Spleen (tissue), 11 donors: ENCODE measurements at regions not wholly inside any gene's neighbourhood (a gene's known extent, or its start where the extent isn't known, plus 50 kb on each side); places are given as distances from the start of the nearest gene placed in this dataset.

Source experiments
- DNase-seq: peaks from one replicate; pipeline ENCODE4 v3.0.0-alpha.2; 2020
- H3K27ac ChIP-seq, 8 donors: fragments of 200-600 bp; sonication (generic) in 7 of 8; 1 replicate in 4 of 8; 2 replicates in 4 of 8; pipeline versions ENCODE4 v1.5.0 to v1.8.0; 2016 to 2021; ENCODE audit warnings: inconsistent platforms in 4 of 8, mild to moderate bottlenecking in 4 of 8, moderate library complexity in 1 of 8
- H3K27me3 ChIP-seq, 7 donors: fragments of 200-600 bp; sonication (generic) in 6 of 7; replicated peaks in 1 of 7; 1 replicate in 4 of 7; 2 replicates in 3 of 7; pipeline versions ENCODE4 v1.5.0 to v1.8.0; 2016 to 2021; ENCODE audit warnings: inconsistent platforms in 3 of 7, mild to moderate bottlenecking in 1 of 7
- H3K36me3 ChIP-seq, 6 donors: fragments of 200-600 bp; sonication (generic) in 5 of 6; 1 replicate in 4 of 6; 2 replicates in 2 of 6; pipeline versions ENCODE4 v1.5.0 to v1.8.0; 2016 to 2021; ENCODE audit warnings: inconsistent platforms in 2 of 6
- H3K4me1 ChIP-seq, 6 donors: fragments of 200-600 bp; sonication (generic) in 5 of 6; 1 replicate in 3 of 6; 2 replicates in 3 of 6; pipeline versions ENCODE4 v1.5.0 to v1.8.0; 2016 to 2021; ENCODE audit warnings: inconsistent platforms in 3 of 6
- H3K4me3 ChIP-seq, 8 donors: fragments of 200-600 bp; sonication (generic) in 7 of 8; 1 replicate in 4 of 8; 2 replicates in 4 of 8; pipeline versions ENCODE4 v1.5.0 to v1.8.0; 2016 to 2021; ENCODE audit warnings: inconsistent platforms in 4 of 8, mild to moderate bottlenecking in 4 of 8, moderate library complexity in 2 of 8
- H3K9me3 ChIP-seq, 8 donors: fragments of 200-600 bp; sonication (generic) in 7 of 8; 1 replicate in 4 of 8; 2 replicates in 4 of 8; pipeline versions ENCODE4 v1.5.0 to v1.8.0; 2016 to 2021; ENCODE audit warnings: inconsistent platforms in 4 of 8
- POLR2A ChIP-seq, 3 donors: fragments of 450-650 bp; IDR thresholded peaks; one replicate each; pipeline ENCODE4 v1.5.1; 2017; ENCODE audit warnings: antibody characterized with exemption in 3 of 3, mild to moderate bottlenecking in 1 of 3
- POLR2AphosphoS5 ChIP-seq, 3 donors: sonication (generic); formaldehyde crosslinking; IDR thresholded peaks; one replicate each; pipeline ENCODE4 v1.5.1; 2017; ENCODE audit warnings: antibody characterized with exemption in 3 of 3
- WGBS, 5 donors: extraction: QIAGEN DNeasy Blood & Tissue Kit in 3 of 5; methylation state at CpG; one replicate each; pipeline versions ENCODE4 v1.1.5 to v1.1.7; 2013 to 2018; 5-methylcytosine and 5-hydroxymethylcytosine counted together
- intact Hi-C: fragments of 100-400 bp; cut with DNase I; formaldehyde crosslinking; loops from one replicate; pipeline ENCODE4 v1.15.0; 2023; ENCODE audit warnings: low total_unique reads
- TF ChIP-seq, protein P1 (sequence below), 11 experiments: fragments of 200-600 bp in 7 of 11; fragments of 450-650 bp in 4 of 11; sonication (generic) in 4 of 11; IDR thresholded peaks in 8 of 11; conservative IDR thresholded peaks in 3 of 11; 1 replicate in 7 of 11; 2 replicates in 4 of 11; pipeline versions ENCODE4 v1.4.0 to v1.8.0; 2016 to 2021; ENCODE audit warnings: antibody characterized with exemption in 11 of 11, inconsistent platforms in 4 of 11, mild to moderate bottlenecking in 1 of 11
- donor health status: healthy with polysubstance abuse.
- donor health status: DM: no; HTN: no; CAD: no; lungs with moderate emphysema.
- donor health status: DM: no; HTN: no; CAD: no.
- donor health status: Bipolar disorder and iron deficiency.
- donor health status: healthy.
- donor health status: DM: no; HTN: no; CAD: no.
- donor health status: DM: yes; HTN: yes; CAD: no.

DNA sequence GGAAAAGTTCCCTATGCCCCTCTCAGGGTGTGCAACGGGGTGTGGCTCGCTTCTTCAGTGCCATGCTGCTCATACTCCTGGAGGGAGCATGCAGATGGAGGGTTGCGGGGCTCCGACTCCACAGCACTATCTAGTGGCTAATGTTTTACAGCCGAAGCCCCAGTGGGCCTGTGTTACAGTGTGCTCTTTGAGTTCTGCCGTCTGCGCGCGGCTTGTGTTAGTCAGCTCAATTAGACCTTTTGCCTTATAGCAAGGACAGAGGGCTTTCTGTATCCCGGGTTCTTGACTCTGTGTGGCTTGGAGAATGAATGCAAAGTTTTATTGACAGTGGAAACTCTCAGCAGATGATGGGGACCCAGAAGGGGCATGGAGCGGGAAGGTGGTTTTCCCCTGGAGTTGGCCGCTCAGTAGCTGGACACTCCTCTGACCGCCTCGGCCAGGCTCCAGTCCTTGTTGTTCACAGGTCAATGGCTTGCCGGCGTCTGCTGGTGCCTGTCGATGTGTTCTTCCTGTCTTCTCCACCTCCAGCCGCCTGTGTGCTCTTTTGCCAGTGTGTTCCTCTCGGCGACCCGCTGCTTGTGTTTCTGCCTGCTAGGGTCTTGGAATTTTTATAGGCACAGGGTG, 383.4 kb downstream of the LMO7 start:
- TF ChIP-seq POLR2A (IDR thresholded peaks at IDR 0.05) (no peak), POLR2AphosphoS5 (IDR thresholded peaks at IDR 0.05) (no peak)
- TF ChIP-seq, protein P1, sequence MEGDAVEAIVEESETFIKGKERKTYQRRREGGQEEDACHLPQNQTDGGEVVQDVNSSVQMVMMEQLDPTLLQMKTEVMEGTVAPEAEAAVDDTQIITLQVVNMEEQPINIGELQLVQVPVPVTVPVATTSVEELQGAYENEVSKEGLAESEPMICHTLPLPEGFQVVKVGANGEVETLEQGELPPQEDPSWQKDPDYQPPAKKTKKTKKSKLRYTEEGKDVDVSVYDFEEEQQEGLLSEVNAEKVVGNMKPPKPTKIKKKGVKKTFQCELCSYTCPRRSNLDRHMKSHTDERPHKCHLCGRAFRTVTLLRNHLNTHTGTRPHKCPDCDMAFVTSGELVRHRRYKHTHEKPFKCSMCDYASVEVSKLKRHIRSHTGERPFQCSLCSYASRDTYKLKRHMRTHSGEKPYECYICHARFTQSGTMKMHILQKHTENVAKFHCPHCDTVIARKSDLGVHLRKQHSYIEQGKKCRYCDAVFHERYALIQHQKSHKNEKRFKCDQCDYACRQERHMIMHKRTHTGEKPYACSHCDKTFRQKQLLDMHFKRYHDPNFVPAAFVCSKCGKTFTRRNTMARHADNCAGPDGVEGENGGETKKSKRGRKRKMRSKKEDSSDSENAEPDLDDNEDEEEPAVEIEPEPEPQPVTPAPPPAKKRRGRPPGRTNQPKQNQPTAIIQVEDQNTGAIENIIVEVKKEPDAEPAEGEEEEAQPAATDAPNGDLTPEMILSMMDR (IDR thresholded peaks at IDR 0.05 in 8 of 11, conservative IDR thresholded peaks at IDR 0.05 in 3 of 11), result no peak
- 68 to 88% (median 74%) methylated on average over 21 of the region's 21 CpGs for WGBS, 5 donors
- DNase-seq, result no peak

GRCh38 chr13:76017861-76018556, 381.9 kb downstream of the LMO7 start:
- Histone ChIP-seq H3K9me3 (no peaks in the 10 kb centered on the region), H3K4me3 (no peak overlapping the region), H3K27ac (no peak overlapping the region), H3K27me3 (no peaks in the 10 kb centered on the region), H3K36me3 (no peaks in the 10 kb centered on the region), H3K4me1 (no peaks in the 10 kb centered on the region)
- no peak for DNase-seq
- WGBS, 5 donors, result 91 to 95% (median 91%) methylated on average over 5 of the region's 5 CpGs
- TF ChIP-seq POLR2A (IDR thresholded peaks at IDR 0.05) (no peak), POLR2AphosphoS5 (IDR thresholded peaks at IDR 0.05) (no peak)
- TF ChIP-seq, protein P1 (IDR thresholded peaks at IDR 0.05 in 8 of 11, conservative IDR thresholded peaks at IDR 0.05 in 3 of 11), result no peak
- intact Hi-C loops, result no loop called here

More for the DNA sequence above, 383.4 kb downstream of the LMO7 start:
- Histone ChIP-seq H3K36me3 (no peaks in the 10 kb centered on the region), H3K9me3 (peaks cover 0 to 5% (median 0%) of the 10 kb centered on the region in 8 donors), H3K27ac (no peak overlapping the region), H3K4me3 (no peak overlapping the region), H3K27me3 (no peaks in the 10 kb centered on the region), H3K4me1 (no peaks in the 10 kb centered on the region)
- intact Hi-C loops, result no loop called here

- DNase-seq, result no peak
- Histone ChIP-seq H3K27ac (no peak overlapping the region), H3K9me3 (no peaks in the 10 kb centered on the region), H3K36me3 (no peaks in the 10 kb centered on the region), H3K4me1 (no peaks in the 10 kb centered on the region), H3K4me3 (no peak overlapping the region), H3K27me3 (no peaks in the 10 kb centered on the region)
- TF ChIP-seq POLR2AphosphoS5 (IDR thresholded peaks at IDR 0.05) (no peak), POLR2A (IDR thresholded peaks at IDR 0.05) (no peak)
- TF ChIP-seq, protein P1 (IDR thresholded peaks at IDR 0.05 in 8 of 11, conservative IDR thresholded peaks at IDR 0.05 in 3 of 11), result peak in 5 of 11 experiments; percentile 12 to 37 (median 17)
- WGBS, 5 donors, result 57 to 85% (median 73%) methylated on average over 3 of the region's 3 CpGs
- intact Hi-C loops, result no loop called here
These were observed 380.8 kb downstream of the LMO7 start for GRCh38 chr13:76016799-76017400.
